Activated CD4-positive, alpha-beta T cell treated with anti-CD3 and anti-CD28 coated beads, Interleukin-2, Interleukin-4, amounts not matched to agents 100 ng/mL and 50 ng/mL, durations not matched to agents 16 hours and 8 hours (primary cell): ENCODE measurements at regions not wholly inside any gene's neighbourhood (a gene's known extent, or its start where the extent isn't known, plus 50 kb on each side); places are given as distances from the start of the nearest gene placed in this dataset.
"Not testable (repeated sequence)": the region's sequence is repeated elsewhere in the genome, so short reads cannot be mapped to it uniquely, and the experiment has no call there.

ENCODE experiments used
- DNase-seq: peaks from one replicate; pipeline ENCODE4 v3.0.0-alpha.2; 2020; ENCODE audit warnings: low spot score

GRCh38 chr2:16970948-16971347 is 305.3 kb upstream of the CYRIA start:
- DNase-seq: not testable (repeated sequence)

- no peak for DNase-seq
Observed at GRCh38 chr2:16962505-16962904, 296.9 kb upstream of the CYRIA start.

DNA sequence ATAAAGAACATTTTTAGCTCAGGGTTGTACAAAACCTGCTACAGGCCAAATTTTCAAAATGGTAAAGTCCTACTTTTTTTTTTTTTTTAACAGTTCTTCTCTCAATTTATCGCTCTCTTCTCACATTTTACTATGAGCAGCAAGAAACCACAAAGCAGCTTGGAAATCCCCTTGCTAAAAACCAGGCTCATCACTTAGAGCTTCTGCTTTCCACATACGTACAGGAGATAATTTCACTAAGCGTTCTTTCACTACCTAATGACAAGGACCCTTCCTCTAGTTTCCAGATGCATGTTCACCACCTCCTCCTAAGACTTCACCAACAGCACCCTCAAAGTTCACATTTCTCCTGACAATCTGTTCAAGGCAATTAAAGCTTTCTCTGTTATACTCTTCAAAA is 294.9 kb upstream of the CYRIA start:
- no peak for DNase-seq

DNA sequence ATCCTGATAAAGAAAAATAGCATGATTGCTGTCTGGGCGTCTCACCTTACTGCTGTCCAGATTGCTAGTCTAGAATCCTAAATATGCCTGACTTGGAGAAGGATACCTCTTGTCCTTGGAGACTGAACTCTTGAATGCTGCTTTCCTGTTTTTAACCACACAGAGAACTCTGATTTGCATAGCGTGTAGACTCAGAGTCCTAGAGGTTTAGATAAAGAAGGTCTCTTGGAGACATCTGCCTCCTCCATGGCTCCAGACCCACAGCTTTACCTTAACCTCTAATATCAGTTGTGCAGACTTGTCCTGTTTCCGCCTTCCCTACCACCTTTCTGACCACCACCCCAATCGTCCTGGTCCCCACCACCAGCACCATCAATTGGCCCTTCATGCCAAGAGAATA is 292.6 kb upstream of the CYRIA start:
- DNase-seq: no peak

DNA sequence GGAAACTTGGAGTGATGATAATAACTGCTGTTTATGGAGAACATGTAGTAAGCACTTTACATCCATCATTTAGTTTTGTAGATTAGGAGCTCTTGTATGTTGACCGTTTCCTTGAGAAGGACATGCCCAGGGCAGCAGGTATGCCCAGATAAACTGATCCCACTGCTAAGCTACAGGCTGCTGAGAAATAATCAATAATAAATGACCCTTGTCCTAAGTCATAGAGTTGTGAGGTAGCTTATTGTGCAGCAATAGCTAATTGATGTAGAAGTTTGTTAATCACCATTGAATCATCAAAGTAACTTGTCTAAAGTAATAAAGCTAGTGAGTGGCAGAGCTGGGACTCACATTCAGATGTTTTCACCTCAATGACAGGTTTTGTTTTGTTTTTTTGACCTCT is 287.2 kb upstream of the CYRIA start:
- no peak for DNase-seq

GRCh38 chr2:16952368-16952767 is 286.7 kb upstream of the CYRIA start:
- DNase-seq: no peak

DNA sequence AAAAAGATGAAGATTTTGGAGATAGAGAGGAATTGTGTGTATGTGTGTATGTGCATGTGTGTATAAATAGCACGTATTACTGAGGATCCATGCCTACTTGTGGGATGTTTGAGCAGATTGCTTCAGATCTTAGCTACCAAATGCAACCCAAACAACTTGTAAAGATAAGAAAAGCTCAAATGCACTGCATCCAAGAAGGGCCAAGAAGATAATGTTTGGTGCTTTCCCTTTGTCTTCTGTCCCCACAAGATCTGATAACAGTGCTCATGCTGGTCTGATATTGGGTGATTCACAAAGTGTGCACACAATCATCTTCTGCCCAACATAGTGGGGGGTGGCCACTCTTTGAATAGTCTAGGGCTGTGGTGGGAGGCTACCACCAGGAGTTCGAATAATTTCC is 284.8 kb upstream of the CYRIA start:
- DNase-seq: no peak

DNA sequence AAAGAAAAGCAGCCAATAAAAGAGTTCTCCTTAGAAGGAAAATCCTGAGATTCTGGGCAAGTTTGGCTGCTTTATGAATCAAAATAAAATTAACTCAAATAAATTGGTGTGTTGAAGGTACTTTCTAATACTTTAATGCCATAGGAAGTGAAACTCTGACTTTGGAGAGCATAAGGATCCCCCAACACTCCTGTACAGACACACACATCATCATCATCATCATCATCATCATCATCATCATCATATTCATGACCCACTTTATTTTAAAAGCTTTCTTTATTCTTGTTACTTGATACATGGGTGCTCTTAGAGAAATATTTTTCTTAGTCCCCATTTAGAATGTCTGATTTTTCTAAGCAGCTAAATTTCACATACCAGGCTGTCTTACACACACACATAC is 283.1 kb upstream of the CYRIA start:
- no peak for DNase-seq

DNA sequence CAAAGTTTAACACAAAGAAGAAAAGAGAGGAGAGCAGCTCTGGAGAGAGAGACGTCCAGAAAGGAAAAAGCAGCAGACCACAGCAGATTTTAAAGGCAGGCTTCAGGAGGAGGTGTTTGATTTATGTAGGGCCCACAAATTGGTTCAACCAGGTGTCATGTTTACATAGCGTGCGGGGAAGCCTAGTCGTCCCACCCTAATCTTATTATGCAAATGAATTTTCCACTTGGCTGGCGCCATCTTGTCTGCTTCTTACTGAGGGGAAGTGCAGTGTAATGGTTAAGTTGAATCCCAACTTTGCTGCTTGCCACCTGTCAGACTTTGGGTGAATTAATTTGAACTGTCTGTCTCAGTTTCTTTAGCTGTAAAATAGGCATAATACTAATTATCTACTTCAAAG is 282.4 kb upstream of the CYRIA start:
- no peak for DNase-seq

DNA sequence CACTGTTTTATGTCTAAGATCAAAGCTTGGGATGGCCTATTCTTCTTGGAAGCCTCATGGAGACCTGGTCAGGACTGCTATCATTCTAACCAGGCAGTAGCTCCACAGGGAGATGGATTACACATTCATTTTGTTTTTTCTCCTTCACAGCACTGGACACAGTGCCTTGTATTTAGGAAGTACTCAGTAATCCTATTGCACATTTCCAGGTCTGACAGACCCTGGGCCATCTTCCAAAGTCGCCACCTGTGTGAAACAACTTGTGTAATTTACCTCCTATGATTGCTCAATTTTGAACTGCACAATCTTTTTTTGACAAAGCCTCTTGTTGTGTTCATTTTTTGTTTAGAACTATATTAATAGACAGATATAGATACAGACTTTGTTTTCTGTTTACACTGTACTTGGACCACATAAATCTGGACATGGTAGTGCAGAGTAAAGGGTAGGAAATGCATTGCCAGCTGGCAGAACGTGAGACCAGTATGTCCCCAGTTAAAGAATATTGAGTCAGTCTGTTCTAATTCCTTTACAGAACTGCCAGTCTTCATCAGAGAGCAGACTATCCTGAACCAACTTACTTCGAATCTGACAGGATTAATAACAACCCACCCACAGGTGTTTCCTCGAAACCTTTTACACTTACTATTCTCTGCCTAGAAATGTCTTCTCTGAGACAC is 277.8 kb upstream of the CYRIA start:
- no peak for DNase-seq

GRCh38 chr2:16940214-16940613 is 274.6 kb upstream of the CYRIA start:
- DNase-seq: no peak

- no peak for DNase-seq
Observed at GRCh38 chr2:16939771-16940170, 274.1 kb upstream of the CYRIA start.

GRCh38 chr2:16933355-16933754 is 267.7 kb upstream of the CYRIA start:
- DNase-seq: no peak

- no peak for DNase-seq
Observed at GRCh38 chr2:16932826-16933225, 267.2 kb upstream of the CYRIA start.

GRCh38 chr2:16931441-16931840 is 265.8 kb upstream of the CYRIA start:
- no peak for DNase-seq

- no peak for DNase-seq
Observed at GRCh38 chr2:16927398-16927797, 261.8 kb upstream of the CYRIA start.

- no peak for DNase-seq
Observed at GRCh38 chr2:16925145-16925544, 259.5 kb upstream of the CYRIA start.

- DNase-seq: not testable (repeated sequence)
Observed at GRCh38 chr2:16915341-16915755, 249.7 kb upstream of the CYRIA start.

DNA sequence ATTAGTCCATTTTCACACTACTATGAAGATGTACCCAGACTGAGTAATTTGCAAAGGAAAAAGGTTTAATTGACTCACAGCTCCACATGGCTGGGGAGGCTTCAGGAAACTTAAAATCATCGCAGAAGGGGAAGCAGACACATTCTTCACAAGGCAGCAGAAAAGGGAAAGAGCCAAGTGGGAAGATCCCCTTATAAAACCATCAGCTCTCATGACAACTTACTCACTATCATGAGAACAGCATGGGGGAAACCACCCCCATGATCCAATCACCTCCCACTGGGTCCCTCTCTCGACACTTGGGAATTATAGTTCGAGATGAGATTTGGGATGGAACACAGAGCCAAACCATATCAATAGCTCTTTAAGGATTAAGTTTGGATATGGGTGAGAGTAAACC is 246.1 kb upstream of the CYRIA start:
- no peak for DNase-seq

- no peak for DNase-seq
Observed at GRCh38 chr2:16908656-16909055, 243.0 kb upstream of the CYRIA start.

DNA sequence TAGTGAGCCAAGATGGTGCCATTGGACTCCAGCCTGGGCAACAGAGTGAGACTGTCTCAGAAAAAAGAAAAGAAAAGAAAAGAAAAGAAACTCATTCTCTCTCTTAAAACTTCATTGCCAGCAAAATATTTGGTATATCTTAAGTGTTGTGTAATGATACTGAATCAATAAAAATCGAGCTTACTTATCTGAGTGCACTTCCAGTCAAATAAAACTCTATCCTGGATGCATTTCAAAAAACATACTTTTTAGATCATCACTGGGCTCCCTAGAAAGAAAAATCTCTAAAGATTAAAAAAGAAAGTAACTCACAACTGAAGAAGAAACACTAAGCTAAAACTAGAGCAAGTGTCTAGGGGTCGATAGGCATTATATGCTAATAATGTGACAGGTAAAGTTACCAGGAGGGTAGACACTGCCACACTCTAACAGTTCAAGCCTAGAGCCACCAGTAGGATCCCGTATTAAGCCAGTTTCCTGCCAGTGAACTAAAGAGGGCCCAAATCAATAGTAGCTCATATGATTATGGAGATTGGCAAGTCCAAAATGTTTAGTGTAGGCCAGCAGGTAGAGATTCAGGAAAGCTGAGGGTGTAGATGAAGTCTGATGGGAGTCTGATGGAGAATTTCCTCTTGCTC is 242.1 kb upstream of the CYRIA start:
- no peak for DNase-seq

DNA sequence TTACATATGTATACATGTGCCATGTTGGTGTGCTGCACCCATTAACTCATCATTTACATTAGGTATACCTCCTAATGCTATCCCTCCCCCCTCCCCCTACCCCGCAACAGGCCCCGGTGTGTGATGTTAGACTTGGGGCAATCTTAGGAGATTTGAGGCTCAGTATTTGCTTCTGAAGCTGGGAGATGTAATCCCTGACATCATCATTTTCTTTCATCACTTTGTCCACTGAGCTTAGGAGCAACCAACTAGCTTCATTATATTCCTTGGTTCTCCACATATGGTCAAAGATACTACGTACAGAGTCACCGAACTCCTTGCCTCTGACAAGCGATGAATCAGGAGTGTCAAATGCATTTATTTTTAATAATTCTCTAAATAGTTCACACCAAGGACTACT is 239.7 kb upstream of the CYRIA start:
- DNase-seq: not testable (repeated sequence)

- no peak for DNase-seq
Observed at GRCh38 chr2:16900405-16901025, 234.9 kb upstream of the CYRIA start.

DNA sequence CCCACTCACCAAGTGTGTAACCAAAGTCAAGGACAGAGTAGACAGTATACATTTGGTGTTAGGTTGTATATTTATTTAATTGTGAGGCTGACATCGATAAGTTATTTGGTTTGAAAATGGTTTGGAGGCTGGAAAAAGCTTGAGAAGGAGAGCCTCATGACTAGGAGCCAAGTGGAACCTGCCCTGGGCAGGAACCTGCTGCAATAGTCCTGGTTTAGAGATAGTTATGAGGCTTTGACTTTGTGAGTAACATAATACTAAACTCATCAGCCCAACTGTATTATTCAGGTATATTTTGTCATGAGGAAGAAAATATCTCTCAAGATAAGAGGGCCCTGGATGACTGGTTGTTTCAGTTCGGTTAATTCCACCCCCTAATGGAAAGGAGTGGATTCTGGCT is 234.3 kb upstream of the CYRIA start:
- DNase-seq: no peak
